HG02642 (cell line): ENCODE measurements at regions not wholly inside any gene's neighbourhood (a gene's known extent, or its start where the extent isn't known, plus 50 kb on each side); places are given as distances from the start of the nearest gene placed in this dataset.
"Not testable (repeated sequence)": the region's sequence is repeated elsewhere in the genome, so short reads cannot be mapped to it uniquely, and the experiment has no call there.

Experiments used
- ATAC-seq: cut with Tn5 transposase; IDR thresholded peaks from one replicate; pipeline ENCODE4 v1.9.1; 2021; ENCODE audit warnings: mild to moderate bottlenecking; ENCODE audit not compliant: unreplicated experiment, poor library complexity

DNA sequence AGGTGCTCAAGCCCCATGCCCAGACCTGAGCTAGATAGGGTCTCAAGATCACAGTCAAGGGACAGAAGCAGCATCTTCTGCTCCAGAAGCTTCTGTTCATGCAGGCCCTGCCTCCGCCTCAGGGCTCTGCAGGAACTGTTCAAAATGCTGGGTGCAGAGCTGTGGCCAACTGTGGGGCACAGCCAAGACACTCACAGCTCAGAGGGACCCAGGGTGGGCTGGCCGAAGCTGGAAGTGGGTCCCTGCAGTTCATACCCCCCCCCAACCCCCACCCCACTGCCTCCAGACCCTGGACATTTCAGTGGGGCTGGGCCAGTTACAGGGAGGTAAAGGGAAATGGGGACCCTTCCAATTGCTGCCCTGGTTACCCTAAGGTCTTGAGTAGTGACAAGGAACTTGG lies 129.0 kb downstream of the CRYBB2 start:
- ATAC-seq = no peak

DNA sequence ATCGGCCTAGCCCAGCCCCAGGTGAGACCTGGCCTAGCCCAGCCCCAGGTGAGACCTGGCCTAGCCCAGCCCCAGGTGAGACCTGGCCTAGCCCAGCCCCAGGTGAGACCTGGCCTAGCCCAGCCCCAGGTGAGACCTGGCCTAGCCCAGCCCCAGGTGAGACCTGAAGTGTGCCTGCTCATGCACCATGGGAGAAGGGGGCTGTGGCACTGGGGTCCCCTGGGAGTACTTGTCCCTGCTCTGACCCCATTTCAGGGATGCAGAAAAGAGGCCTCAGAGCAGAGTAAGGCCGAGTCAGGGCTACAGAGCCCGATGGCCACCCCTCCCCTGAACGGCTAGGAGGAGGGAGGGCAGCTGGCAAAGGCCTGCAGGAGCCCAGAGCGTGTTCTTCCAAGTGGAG lies 129.6 kb downstream of the CRYBB2 start:
- ATAC-seq = not testable (repeated sequence)

GRCh38 chr22:25350551-25350971 lies 131.1 kb downstream of the CRYBB2 start:
- ATAC-seq = no peak

- no peak for ATAC-seq
These were observed 132.3 kb downstream of the CRYBB2 start for GRCh38 chr22:25351631-25352293.

GRCh38 chr22:25352294-25352680 lies 132.8 kb downstream of the CRYBB2 start:
- no peak for ATAC-seq

DNA sequence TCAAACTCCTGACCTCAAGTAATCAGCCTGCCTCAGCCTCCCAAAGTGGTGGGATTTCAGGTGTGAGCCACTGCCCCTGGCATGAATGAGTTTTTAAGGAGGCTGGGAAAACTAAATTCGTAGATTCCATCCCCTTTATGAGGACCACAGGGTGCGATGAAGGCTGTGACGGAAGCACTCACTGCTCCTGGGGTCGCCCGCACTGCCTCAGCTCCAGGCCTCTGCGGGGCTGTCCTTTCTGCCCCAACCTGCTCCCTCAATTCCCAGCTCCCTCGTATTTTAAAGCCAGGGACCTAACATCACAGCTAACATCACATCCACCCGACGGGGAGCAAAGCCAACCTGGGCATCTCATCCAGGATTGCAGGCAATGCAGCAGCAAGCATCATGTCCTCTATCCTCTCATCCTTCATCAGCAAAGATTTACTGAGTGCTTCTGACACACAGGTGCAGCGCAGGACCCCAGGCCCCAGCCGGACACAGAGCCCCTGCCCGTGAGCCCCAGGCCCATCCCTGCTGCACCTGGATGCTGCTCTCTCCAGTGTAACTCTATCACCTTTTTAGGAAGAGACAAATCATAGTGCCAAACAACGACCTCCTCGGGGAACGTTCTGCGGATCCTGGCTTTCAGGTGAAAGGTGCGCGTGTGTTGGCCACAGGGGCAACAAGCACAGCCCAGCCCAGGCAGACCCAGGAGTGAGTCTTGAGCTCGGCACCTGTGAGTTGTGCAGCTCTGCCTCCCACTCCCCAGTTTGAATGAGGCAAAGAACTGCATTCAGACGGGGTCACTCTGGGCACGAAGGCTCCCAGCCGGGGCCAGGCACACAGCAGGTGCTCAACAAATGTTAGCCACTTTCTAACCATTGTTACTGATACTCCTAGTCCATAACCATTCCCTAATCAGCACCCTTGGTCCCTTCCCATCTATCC lies 134.3 kb downstream of the CRYBB2 start:
- ATAC-seq = no peak

DNA sequence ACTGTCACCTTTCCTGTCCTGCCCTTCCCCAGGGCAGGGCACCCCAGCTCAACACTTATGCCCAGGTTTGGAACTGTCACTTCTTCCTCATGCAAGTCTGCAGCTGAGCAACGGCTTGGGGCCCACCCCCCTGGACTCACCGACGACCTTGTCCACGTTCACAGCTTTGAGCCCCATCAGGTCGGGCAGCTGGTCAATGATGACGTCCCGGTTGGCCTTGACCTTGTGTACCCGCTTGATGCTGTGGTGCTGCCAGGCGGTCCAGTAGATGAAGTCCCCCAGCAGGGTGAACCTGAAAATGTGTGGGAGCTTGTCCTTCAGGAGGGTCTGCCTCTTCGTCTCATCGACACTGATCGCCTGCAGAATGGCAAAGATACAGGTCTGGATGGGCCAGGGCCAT lies 135.0 kb downstream of the CRYBB2 start:
- ATAC-seq = no peak

DNA sequence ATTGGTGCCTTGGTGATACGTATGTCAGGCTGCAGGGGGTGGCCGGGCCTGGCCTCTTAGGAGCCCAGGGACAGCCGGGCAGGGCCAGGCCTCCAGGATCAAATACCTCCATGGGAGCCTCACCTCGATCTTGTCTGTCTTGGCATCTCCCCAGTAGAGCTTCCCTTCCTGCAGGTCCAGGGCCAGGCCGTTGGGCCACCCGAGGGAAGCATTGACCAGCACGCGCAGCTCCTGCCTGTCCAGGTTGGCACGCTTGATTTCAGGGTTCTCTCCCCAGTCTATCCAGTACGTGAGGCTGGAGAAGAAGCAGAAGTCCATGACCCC lies 137.7 kb downstream of the CRYBB2 start:
- no peak for ATAC-seq

DNA sequence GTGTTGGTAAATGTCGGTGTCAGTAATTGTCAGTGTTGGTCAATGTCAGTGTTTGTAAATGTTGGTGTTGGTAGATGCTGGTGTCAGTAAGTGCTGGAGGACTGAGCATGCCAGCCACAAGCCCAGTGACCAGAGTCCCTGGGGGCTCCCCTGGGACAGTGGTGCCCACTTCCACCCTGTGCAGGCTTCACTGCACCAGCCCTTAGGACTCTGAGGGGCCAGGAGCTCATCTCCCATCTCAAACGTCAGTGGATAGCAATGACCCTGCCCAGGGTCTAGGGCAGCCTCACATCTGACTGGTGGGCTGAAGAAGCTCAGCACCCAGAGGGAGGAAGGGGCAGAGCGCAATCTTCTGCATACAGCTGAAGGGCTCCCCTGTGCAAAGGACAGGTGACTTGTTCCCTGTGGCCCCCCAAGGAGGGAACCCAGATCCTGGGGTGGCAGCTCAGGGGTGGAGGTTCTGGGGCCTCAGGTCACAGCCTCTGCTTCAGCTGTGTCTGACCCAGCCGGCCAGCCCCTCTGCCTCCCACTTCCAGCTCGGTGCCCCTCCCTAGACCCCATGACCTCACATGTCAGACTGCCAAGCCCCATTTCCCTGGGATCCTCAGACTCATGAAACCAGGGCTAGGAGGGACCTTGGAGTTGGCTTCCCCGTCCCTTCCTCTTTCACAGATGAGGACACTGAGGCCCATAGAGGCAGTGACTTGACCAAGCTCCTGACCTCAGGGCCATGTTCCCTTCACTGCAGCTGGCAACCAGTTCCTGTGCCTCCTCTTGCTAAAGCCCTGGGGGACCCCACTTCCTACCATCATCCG lies 138.4 kb downstream of the CRYBB2 start:
- no peak for ATAC-seq

DNA sequence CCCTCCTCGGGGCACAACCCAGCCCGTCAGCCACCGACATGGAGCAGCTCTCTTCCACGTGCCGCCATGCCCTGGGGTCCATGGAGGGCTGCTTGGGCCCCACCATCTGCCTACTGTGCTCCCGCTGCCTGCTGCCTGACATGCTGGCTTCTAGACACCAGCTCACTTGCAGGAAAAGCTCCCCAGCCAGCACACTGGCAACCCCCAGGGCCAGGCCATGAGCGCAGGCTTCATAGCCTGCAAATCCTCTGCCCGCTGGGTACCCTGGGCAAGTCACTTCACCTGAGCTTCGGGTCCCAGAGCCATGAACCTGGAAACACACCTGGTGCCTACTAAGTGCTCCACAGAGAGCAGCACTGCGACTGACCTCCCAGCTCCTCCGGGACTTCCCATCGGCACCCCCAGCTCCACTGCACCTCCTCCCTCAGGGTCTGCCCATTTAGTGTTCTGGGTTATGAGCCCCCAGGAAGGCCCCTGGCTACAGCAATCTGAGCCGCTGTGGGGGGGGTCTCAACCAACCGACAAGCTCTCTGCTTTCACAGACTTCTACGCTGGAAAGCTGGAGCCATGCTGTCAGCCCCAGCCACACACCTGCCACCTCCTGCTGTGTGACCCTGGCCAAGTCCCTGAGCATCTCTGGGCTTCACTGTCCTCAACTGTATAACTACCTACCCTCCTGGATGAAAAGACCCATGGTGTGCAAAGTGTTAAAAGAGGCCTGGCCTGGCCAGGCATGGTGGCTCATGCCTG lies 139.2 kb downstream of the CRYBB2 start:
- no peak for ATAC-seq

DNA sequence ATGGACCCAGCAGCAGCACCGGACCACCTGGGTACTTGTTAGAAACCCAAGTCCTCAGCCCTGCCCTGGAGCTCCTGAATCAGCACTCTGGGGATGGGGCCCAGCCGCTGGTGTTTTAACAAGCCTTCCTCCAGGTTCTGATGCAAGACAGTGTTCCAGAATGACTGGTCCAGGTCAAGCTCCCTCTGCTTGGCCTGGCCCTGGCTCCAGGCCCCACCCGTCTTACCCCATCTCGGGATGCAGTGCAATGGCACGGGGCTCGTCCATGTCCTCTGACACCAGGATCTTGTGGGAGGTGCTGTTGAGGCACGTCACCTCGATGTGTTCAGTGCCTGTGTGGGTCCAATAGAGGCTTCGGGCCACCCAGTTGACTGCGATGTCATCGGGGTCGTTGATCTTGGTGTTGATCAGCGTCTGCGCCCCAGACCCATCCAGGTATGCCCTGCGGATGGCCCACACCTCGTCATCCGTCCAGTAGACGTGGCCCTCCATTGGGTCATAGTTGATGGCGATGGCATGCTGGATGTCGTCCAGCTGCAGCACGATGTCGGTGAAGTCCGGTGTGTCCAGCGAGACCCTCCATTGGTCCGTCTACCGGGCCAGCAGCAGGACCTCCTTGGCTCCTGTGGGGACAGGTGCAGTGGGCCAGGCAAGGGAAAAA lies 140.3 kb downstream of the CRYBB2 start:
- no peak for ATAC-seq

DNA sequence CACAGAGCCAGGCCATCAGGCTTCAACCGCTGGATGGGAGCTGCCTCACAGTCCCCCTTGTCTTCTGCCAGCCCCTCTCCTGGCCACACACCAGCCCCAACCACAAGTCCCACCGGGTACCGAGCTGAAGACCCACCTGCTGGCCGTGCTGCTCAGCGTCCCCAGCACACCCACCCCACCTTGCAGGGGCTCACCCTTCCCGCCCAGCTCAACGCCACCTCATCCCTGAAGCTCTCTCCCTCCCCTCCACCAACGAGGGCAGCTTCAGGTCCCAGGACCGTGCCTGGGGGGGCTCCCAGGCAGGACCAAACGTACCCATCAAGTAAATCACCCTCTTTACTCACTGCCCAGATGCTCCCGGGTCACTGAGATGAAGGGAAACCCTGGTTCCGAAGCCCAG lies 141.0 kb downstream of the CRYBB2 start:
- ATAC-seq = no peak

DNA sequence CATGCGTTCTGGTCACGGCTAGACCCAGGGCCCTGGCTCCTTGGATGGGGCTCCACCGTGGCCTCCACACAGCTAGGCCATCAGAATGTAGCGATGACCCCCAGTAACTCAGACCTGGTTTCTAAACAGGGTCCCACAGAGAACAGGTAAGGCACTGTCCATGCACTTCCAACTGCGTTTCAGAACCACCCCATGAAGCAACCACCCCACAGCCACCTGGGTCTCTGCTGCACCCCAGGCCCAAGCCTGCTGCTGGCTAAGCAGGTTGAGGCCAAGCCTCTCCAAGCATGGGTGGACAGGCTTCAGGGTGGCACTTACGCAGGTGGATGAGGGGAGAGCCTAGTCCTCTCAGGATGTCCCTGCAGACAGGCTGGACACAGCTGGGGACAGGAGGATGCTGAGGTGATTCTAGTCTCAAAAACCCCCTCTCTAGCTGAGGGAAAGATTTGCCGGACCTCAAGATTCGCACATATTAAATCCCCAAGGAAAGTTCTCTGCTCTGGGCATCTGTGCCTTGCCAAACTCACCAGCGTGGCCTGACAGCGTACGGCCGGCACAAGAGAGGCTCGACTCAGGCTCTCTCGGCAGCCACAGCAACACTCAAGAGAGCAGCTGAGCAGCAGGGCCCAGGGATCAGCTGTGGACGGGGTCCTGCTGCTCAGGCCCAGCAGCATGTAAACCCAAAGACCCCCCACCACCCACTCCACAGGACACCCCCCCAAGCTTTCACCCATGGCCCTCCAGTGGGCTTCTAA lies 141.6 kb downstream of the CRYBB2 start:
- no peak for ATAC-seq

- ATAC-seq = no peak
These were observed 142.4 kb downstream of the CRYBB2 start for GRCh38 chr22:25361899-25362214.

DNA sequence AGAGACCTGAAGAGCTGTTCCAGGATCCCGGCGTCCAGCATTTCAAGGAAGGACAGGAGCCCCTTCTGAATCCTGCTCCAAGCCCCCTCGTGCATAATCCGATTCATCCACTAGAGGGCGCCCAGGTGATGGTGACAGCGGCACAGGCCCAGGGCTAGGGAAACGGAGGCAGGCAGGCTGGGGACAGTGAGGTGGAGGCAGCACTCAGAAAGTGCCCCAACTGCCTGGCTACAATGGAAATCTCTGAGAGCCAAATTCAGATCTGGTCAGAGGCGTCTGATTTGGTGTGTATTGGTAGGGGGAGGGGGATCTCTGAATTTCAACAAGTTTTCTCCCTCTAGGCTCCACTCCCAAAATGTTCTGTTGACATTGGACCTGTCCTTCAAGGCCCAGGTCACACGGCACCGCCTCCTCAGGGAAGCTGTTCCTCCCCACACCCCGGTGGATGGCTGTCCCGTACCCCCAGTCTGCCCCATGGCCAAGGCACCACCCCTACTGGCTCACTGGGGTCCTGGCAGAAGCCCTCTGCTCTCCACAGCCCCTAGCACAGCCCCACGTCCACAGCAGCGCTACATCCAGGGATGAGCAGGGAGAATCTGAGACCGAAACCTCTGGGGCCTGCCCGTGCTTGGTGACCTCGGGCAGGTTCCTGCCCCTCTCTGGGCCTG lies 142.9 kb downstream of the CRYBB2 start:
- ATAC-seq = no peak

DNA sequence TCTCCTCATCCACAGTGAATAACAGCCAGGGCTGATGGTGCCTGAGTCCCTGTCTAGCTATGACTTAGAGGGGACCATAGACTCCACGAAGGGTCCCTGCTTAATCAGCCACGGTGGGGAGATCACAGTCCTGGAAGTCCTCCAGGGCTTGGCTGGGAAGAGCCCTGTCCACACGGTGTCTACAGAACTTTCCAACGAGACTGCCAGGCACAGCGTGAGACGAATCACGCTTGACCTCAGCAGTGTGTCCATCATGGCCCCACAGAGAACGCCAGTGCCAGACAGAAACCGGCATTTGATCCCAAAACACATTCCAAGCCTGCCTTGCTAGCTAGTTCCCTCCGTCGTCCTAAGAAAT lies 143.4 kb downstream of the CRYBB2 start:
- ATAC-seq = no peak

DNA sequence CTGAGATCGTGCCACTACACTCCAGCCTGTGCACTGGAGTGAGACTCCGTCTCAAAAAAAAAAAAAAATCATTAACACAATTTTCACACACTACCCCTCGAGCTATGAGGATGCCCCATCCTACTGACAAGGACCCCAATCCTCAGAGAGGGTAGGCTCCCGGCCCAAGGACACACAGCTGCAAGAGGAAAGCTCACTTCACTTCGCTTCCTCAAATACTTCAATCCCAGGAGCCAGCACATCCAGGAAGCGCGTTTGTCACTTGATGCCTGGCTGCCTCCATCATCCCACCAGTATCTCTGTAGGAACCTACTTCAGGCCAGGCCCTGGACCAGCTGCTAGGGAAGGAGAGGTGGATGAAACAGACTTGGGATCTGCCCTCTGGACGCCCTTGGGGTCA lies 144.0 kb downstream of the CRYBB2 start:
- ATAC-seq = no peak

DNA sequence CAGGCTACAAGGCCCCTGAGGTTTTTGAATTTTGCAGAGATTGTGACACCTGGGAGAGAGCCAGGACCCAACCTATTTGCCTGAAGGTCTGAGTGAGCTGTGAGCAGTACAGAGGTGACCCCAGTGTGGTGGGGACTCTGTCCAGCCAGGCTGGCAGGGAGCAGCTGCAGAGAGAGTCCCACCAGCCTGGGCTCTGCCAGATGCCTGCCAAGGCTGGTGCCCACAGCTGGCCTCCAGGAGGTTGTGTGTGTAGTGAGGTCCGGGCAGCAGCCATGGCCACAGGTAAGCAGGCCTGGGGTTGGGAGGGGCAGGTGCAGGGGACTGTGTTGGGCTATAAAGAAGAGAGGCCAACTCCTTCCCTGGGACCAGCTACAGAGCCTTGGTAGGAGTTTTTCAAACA lies 144.8 kb downstream of the CRYBB2 start:
- ATAC-seq = no peak

DNA sequence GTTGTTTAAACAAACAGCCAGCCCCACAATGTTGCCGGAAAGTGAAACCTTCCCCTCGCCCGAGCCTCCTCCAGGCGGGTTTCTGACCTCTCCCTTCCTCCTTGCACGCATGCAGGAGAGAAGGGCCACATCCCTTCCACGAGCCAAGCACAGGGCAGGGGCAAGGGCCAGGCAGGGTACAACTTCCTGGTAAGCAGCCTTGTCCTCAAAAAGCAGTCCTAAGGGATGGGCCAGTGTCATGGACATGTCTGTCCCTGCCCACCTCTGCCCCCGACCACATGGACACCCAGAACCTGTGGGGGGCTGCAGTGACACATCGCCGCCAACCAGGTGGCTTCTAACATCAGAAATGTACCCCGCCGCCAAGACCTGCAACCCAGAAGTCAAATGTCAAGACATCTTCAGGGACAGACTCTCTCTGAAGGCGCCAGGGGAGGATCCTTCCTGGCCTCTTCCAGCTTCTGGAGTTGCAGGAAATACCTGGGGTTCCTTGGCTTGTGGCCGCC lies 145.3 kb downstream of the CRYBB2 start:
- no peak for ATAC-seq
